Activated CD8-positive, alpha-beta memory T cell treated with anti-CD3 and anti-CD28 coated beads, Interleukin-2, amount 50 U/mL, for 4 hours (primary cell): ENCODE measurements at regions not wholly inside any gene's neighbourhood (a gene's known extent, or its start where the extent isn't known, plus 50 kb on each side); places are given as distances from the start of the nearest gene placed in this dataset.

ENCODE experiments used
- DNase-seq: peaks from one replicate; pipeline ENCODE4 v3.0.0-alpha.2; 2020

- DNase-seq = no peak
Observed at GRCh38 chr2:234243871-234244565, 193.5 kb downstream of the SPP2 start.

DNA sequence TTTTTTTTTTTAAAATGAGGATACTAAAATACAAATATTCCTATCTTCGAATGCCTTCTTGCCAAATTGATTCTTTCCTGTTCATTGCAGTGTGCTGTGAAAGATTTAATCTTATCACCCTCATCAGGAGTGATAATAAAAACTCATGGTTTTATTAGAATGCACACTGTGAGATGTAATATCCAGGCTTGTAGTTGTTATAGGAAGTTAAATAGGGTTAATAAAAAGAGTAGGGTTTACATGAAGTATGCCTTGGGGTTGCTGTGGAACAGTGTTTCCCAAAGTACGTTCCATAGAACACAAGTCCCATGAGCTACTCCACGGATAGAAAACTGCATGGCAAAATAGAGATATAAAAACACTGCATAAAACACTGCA is 191.9 kb downstream of the SPP2 start:
- no peak for DNase-seq

DNA sequence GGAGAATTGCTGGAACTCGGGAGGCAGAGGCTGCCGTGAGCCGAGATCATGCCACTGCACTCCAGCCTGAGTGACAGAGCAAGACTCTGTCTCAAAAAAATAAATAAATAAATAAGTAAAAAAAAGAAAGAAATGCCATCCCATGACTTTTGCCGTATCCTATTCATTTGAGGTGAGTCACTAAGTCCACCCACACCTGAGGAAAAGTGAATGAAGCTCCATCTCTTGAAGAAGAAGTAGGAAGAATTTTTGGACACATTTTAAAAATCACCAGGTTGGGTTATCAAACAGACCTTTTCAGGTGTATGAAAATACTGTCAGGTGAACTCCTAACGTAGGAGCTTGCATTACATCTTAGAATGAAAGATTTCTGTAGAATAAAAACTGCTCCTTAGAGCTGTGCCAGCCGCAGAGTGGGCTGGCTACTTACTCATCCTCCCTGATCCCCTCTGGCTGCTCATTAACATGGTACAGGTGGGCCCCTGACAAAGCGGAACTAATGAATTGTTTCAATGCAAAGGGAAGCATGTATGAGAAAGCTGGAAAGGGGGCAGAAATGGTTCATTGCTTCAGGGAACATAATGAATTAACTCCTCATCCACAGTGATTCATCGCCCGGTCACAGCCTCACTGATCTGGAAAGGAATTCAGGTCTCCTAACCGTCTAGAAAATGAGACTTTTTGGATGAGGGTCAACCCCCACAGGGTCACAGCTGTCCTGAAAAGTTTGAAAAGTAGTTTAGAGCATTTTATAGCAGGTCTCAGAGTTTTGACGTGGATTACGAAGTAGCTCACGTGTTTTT is 191.4 kb downstream of the SPP2 start:
- DNase-seq = no peak

DNA sequence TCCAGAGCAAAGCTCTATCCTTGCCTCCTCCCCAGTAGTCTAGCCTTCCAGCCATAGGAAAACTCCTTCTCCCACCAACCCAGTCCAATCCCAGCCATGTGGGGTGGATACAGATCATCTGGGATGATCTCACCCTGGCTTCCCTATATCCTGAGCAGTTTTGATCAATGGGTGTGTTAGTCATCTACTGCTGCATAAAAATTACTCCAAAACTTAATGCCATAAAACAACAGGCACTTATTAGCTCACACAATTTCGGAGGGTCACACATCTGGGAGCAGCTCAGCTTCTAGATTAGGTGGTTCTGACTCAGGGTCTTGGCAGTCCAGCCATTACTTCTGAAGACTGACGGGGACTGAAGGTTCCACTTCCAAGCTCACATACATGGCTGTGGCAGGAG is 190.4 kb downstream of the SPP2 start:
- no peak for DNase-seq

DNA sequence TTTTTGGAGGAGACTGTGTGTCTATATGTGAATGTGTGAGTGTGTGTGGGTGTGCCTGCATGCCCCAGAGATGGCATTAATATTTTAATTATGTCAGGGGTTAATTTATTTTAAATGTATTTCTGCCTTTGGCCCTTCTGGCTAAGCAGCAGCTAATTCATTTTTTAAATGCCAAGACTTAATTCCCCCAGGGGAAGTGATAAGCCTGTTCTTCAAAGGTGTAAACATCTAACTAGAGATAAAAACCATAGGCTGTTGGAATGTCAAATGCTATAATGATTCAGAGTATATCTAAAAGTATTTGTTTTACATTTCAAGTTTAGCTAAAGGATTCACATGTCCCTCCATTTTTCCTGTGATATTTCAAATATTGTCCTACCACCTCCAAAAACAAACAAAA is 184.7 kb downstream of the SPP2 start:
- DNase-seq = no peak

DNA sequence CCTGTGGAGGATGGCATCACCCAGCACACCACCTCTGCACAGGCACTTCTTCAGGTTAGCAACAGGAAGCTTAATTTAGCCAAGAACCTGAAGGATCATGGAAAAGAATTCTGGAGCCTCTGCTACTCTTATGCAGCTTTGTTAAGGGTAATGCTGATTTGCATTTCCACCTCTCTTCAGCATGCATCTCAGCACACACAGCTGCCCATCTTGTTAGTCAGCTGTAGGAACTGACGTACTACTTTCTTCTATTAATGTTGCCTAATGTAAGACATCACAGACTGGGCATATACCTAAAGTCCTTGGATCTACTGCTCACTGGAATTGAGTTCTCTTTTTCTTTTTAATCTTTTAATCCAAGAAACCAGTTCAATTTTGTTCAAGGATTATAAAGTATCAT is 181.0 kb downstream of the SPP2 start:
- no peak for DNase-seq

GRCh38 chr2:234219046-234219310 is 168.5 kb downstream of the SPP2 start:
- DNase-seq = no peak

- no peak for DNase-seq
Observed at GRCh38 chr2:234218266-234219045, 168.0 kb downstream of the SPP2 start.

DNA sequence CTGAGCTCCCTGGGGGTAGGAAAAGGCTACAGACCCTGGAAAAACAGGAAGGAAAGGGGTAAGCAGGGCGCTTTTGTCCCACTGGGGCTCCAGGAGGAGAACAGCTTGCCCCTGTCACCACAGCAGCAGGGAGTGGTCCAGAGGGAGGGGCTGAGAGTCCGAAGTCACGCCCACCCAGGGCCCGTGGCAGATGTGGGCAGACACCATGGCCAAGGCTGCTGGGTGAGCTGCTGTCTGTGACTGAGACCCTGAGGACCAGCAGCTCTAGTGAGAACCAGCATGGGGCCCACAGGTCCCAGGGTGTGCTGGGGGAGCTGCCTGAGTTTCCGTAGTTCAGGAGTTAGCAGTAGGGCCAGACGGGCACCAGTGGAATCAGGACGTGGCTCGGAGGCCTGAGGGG is 162.0 kb downstream of the SPP2 start:
- no peak for DNase-seq

- DNase-seq = no peak
Observed at GRCh38 chr2:234211797-234212196, 161.3 kb downstream of the SPP2 start.

DNA sequence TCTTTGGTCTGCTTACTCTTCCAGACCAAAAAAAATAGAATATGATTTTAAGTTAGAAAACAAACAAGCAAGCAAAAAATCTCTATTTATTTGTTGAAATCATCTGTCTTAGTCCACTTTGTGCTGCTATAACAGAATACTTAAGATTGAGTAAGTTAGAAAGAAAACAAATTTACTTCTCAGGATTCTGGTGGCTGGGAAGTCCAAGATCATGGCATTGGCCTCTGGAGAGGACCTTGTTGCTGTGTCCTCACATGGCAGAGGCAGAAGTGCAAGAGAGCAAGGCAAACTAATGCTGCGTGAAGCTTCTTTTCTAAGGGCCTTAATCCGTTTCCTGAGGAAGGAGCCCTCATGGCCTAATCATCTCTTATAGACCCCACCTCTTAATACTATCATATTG is 156.2 kb downstream of the SPP2 start:
- no peak for DNase-seq

- DNase-seq = no peak
Observed at GRCh38 chr2:234204480-234204879, 154.0 kb downstream of the SPP2 start.

DNA sequence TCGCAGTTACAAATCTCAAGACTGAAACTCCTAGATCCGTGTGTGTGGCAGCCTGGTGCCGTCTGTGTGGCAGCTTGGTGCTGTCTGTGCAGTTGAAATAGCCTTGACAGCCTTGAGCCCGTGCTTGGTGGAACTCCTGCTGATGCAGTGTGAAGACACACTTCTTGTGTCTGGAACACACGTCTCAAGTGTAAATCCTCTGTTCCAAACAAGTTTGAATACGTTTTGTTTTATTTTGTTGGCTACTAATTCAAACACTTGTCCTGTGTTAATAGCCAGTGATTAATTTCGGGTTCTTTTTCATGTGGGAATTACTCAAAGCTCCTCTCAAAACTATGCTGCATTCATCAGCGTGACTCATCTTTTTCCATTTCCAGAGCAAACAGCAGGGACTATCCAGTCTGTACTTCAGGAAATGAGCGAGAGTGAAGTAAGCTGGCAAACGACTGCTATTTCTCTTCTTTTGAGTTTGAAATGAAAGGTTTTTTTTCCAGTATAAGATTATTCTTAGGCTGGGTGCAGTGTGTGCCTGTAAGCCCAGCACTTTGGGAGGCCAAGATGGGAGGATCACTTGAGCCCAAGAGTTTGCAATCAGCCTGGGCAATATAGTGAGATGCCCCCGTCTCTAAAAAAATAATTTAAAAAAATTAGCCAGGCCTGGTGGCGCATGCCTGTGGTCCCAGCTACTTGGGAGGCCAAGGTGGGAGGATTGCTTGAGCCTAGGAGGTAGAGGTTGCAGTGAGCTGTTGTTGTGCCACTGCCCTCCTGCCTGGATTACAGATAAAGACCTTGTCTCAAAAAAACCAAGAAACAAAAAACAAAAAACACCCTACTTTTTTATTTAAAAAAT is 152.9 kb downstream of the SPP2 start:
- no peak for DNase-seq

GRCh38 chr2:234202601-234203000 is 152.1 kb downstream of the SPP2 start:
- no peak for DNase-seq

DNA sequence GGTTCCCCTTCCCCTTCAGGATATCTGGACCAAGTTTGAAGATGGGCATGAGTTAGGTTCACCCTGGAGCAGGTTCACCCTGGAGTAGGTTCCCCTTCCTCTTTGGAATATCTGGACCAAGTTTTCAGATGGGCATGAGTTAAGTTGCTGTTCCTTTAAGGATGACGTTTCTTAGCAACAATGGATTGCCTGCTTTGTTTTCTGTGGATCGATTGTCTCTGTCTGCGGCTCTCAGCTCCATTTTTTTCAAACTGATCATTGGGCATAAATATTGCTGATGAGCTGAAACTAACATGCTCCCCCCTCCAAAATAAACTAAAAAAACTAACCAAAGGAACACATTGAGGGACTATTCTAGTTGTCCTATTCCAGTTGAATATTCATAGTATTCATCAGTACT is 149.5 kb downstream of the SPP2 start:
- no peak for DNase-seq

GRCh38 chr2:234198976-234199375 is 148.5 kb downstream of the SPP2 start:
- no peak for DNase-seq

DNA sequence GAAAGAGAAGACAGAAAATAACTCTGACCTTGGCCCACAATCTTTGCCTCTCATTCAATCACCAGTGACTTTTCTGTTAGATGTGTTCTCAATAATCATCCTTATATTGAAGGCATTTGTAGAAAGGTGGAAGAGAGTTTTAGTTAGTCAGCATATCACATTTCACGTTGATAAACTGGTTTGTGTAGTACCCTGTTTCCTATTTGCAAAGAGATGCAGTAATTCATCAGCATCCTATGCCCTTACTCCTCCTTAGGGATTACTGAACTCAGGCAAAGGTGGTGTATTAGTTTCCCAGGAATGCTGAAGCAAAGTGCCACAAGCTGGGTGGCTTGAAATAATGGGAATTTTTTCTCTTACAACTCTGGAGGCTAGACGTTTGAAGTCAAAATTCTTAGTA is 145.0 kb downstream of the SPP2 start:
- no peak for DNase-seq

GRCh38 chr2:234193977-234194563 is 143.6 kb downstream of the SPP2 start:
- no peak for DNase-seq

DNA sequence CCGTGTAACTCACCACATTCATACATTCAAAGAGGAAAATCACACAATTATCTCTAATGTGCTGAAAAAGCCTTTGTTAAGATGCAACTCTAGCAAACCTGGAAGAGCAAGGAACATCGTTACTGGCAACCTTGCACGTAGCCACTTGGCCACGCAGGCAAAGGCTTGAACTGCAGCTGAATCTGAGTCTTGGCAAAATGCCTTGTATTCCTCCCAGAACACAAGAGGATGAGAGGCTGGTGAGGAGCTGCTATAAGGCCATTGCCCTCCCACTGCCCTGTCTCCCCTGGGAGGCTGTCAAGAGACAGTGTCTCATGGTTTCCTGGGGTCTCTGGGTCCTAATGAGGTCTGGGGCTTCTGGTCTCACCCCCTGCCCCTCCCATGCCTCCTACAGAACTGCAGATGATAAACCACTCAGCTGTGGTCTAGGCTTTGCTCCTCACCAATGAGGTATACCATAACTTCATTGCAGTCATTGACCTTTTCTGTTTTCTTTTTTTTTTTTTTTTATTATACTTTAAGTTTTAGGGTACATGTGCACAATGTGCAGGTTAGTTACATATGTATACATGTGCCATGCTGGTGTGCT is 141.4 kb downstream of the SPP2 start:
- DNase-seq = no peak

DNA sequence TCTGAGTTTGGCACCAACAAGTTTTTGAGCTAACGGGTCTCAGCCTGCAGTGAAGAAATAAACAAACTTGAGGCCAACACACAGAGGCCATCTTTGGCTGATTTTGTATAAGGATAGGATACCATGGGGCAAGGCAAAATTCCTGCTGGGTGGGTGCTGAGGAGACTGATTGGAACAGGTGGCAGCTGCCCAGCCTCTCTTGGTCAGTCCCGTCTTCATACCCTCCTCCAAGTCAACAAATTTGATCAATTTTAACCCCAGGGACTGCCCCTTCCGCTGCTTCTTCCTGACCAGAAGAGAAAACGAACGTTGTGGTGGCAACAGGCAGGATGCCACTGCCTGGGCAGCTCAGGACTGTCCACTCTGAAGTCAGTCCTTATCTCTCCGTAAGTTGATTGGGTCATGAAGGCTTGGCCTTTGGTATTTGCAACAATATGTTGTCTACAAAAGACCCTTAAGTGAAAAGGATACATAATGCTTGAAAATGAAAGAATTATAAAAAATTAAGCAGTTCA is 139.3 kb downstream of the SPP2 start:
- DNase-seq = no peak

DNA sequence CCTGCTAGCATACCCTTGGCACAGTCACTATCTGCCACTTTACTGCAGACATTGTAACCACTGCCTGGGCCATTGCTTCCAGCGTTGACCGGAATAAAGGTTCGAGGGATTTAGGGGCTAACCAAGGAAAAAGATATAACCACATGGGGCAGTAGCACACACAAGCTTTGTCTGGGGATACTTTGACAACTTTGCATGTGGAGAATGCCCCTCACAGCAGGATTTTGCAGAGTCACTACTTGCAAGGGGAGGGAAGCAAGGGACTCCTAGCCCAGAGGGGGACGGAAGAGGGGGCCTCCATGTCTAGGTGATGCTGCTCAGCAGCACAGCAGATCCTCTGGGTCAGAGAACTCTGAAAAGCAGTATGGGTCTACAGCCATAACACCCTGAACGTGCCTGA is 138.7 kb downstream of the SPP2 start:
- no peak for DNase-seq

DNA sequence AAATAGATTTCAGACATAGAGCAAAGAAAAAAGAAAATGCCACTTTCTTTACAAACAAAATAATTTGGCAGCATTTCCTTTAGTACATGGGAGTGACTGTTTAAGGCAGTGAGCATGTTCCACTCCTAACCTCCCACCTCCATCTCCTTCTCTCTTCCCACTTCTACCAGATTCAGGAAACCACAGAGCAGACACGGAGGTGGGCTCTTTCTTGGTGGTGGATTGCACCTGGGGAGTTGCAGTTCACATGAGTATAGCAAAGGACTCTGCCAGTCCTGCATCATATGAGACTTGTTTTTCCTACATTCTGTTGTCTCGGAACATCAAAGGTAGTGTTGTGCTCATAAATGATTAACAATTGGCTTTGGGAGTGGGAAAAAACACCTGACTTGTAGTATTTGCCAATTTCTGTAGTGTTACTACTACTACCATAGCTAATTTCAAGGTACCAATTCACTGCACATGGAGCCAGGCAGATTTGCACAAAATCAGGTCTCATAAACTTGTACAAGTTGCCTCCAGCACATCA is 137.2 kb downstream of the SPP2 start:
- no peak for DNase-seq
